ENCODE measurements at regions not wholly inside any gene's neighbourhood (a gene's known extent, or its start where the extent isn't known, plus 50 kb on each side); places are given as distances from the start of the nearest gene placed in this dataset.
"Not testable (repeated sequence)": the region's sequence is repeated elsewhere in the genome, so short reads cannot be mapped to it uniquely, and the experiment has no call there.

GRCh38 chr6:6724539-6725467 is 136.3 kb downstream of the LY86 start:
- peak; percentile 50 to 56 for DNase-seq

- DNase-seq = peak; percentile 97 to 98
Observed at GRCh38 chr6:6725468-6726209, 137.1 kb downstream of the LY86 start.

- no peak for DNase-seq
Observed at GRCh38 chr6:6728169-6728941, 139.8 kb downstream of the LY86 start.

- DNase-seq = no peak
Observed at GRCh38 chr6:6729971-6730370, 141.5 kb downstream of the LY86 start.

- peak; percentile 50 to 84 for DNase-seq
Observed at GRCh38 chr6:6730831-6731230, 142.3 kb downstream of the LY86 start.

GRCh38 chr6:6734479-6735465 is 146.3 kb downstream of the LY86 start:
- no peak for DNase-seq

- peak in 1 of 2 donors; percentile 32 for DNase-seq
Observed at GRCh38 chr6:6736791-6737654, 148.5 kb downstream of the LY86 start.

GRCh38 chr6:6737671-6738070 is 149.2 kb downstream of the LY86 start:
- no peak for DNase-seq

GRCh38 chr6:6738108-6738507 is 149.6 kb downstream of the LY86 start:
- no peak for DNase-seq

GRCh38 chr6:6738922-6739716 is 150.6 kb downstream of the LY86 start:
- no peak for DNase-seq

GRCh38 chr6:6740595-6740994 is 152.1 kb downstream of the LY86 start:
- no peak for DNase-seq

- DNase-seq = no peak
Observed at GRCh38 chr6:6741264-6741663, 152.7 kb downstream of the LY86 start.

GRCh38 chr6:6742535-6742934 is 154.0 kb downstream of the LY86 start:
- no peak for DNase-seq

- no peak for DNase-seq
Observed at GRCh38 chr6:6744551-6744950, 156.0 kb downstream of the LY86 start.

GRCh38 chr6:6745637-6746332 is 157.3 kb downstream of the LY86 start:
- DNase-seq = not testable (repeated sequence)

GRCh38 chr6:6746333-6746969 is 157.9 kb downstream of the LY86 start:
- DNase-seq = peak in 1 of 2 donors; percentile 43

- DNase-seq = no peak
Observed at GRCh38 chr6:6746970-6747338, 158.4 kb downstream of the LY86 start.

- DNase-seq = no peak
Observed at GRCh38 chr6:6747371-6747770, 158.9 kb downstream of the LY86 start.

GRCh38 chr6:6748001-6748400 is 159.5 kb downstream of the LY86 start:
- DNase-seq = peak in 1 of 2 donors; percentile 36

All from inflammatory macrophage (primary cell).